PC-9 (cell line): ENCODE measurements at regions not wholly inside any gene's neighbourhood (a gene's known extent, or its start where the extent isn't known, plus 50 kb on each side); places are given as distances from the start of the nearest gene placed in this dataset.

Experiments used
- BruUV-seq: library from RNA; stranded (reverse); fragments of 400-500 nt; replicated peaks from 2 replicates; lab custom pipeline; 2021; lab: Mats Ljungman, UMichigan
- CTCF ChIA-PET: fragments of 300-600 bp; sonication (Branson Sonifier 250); formaldehyde crosslinking; loops from one replicate; lab custom pipeline; 2022; ENCODE audit warnings: antibody characterized with exemption; lab: Charles Lee
- POLR2A ChIA-PET: fragments of 300-600 bp; sonication (Branson Sonifier 250); formaldehyde crosslinking; loops from one replicate; lab custom pipeline; 2022; ENCODE audit warnings: antibody characterized with exemption; ENCODE audit not compliant: unreplicated experiment; lab: Charles Lee
- DNase-seq, 2 experiments: peaks; one replicate each; pipeline versions ENCODE4 v3.0.0 to v3.0.0-alpha.2; 2015 to 2022; ENCODE audit warnings: mixed read lengths in 1 of 2
- H2AFZ ChIP-seq: fragments of 200-600 bp; sonication (generic); 2 replicates; pipeline ENCODE4 v1.8.1; 2017; ENCODE audit warnings: antibody characterized with exemption
- H3F3A ChIP-seq: fragments of 200-600 bp; sonication (generic); 2 replicates; pipeline ENCODE4 v1.8.1; 2017; ENCODE audit warnings: antibody characterized with exemption, mild to moderate bottlenecking, low read depth; ENCODE audit not compliant: insufficient read depth
- H3K27ac ChIP-seq: fragments of 200-600 bp; sonication (generic); 2 replicates; pipeline ENCODE4 v1.6.1; 2016; ENCODE audit warnings: mixed run types
- H3K27me3 ChIP-seq: fragments of 200-600 bp; sonication (generic); 2 replicates; pipeline ENCODE4 v1.6.1; 2016; ENCODE audit warnings: low read depth, mixed run types; ENCODE audit not compliant: insufficient read depth
- H3K36me3 ChIP-seq: fragments of 200-600 bp; sonication (generic); 2 replicates; pipeline ENCODE4 v1.6.1; 2016; ENCODE audit warnings: low read depth, mixed run types
- H3K4me1 ChIP-seq: fragments of 200-600 bp; sonication (generic); replicated peaks from 2 replicates; pipeline ENCODE4 v1.6.1; 2016; ENCODE audit warnings: mixed run types; ENCODE audit not compliant: insufficient read depth
- H3K4me2 ChIP-seq: fragments of 200-600 bp; sonication (generic); 2 replicates; pipeline ENCODE4 v1.6.1; 2017; ENCODE audit warnings: mixed run types
- H3K4me3 ChIP-seq: fragments of 200-600 bp; sonication (generic); 2 replicates; pipeline ENCODE4 v1.6.1; 2016; ENCODE audit warnings: mixed run types
- H3K79me2 ChIP-seq: fragments of 200-600 bp; sonication (generic); 2 replicates; pipeline ENCODE4 v1.6.1; 2017; ENCODE audit warnings: low read depth, mixed run types
- H3K9me2 ChIP-seq: fragments of 200-600 bp; sonication (generic); 2 replicates; pipeline ENCODE4 v1.8.1; 2017; ENCODE audit warnings: mild to moderate bottlenecking; ENCODE audit not compliant: insufficient read depth
- H3K9me3 ChIP-seq: fragments of 200-600 bp; sonication (generic); 2 replicates; pipeline ENCODE4 v1.8.1; 2016; ENCODE audit warnings: low read depth; ENCODE audit not compliant: insufficient read depth
- H4K20me1 ChIP-seq: fragments of 200-600 bp; sonication (generic); 2 replicates; pipeline ENCODE4 v1.8.1; 2017; ENCODE audit not compliant: insufficient read depth
- EZH2 ChIP-seq: fragments of 200-600 bp; sonication (generic); IDR thresholded peaks from 2 replicates; pipeline ENCODE4 v1.8.0; 2017; ENCODE audit warnings: antibody characterized with exemption, low read depth
- intact Hi-C: fragments of 100-400 bp; cut with micrococcal nuclease; formaldehyde crosslinking; loops from one replicate; pipeline ENCODE4 v1.10.0; 2022; ENCODE audit not compliant: unreplicated experiment
- TF ChIP-seq, protein P1 (sequence below): fragments of 200-600 bp; sonication (generic); conservative IDR thresholded peaks from 2 replicates; pipeline ENCODE4 v1.6.1; 2017; ENCODE audit warnings: mixed run types, antibody characterized with exemption, mild to moderate bottlenecking, moderate library complexity

- CTCF ChIA-PET = no interaction called here
- no peak overlapping the region for H3K4me2 ChIP-seq
- H3K27ac ChIP-seq = no peak overlapping the region
- POLR2A ChIA-PET = no interaction called here
- H4K20me1 ChIP-seq = peaks cover 5% of the 10 kb centered on the region; the same call in 1 of the 2 replicates
- H3F3A ChIP-seq = no peaks in the 10 kb centered on the region
- no peaks in the 10 kb centered on the region for H3K36me3 ChIP-seq
- no peaks in the 10 kb centered on the region for H3K4me1 ChIP-seq
- H3K27me3 ChIP-seq = peaks cover 76% of the 10 kb centered on the region
- H3K9me3 ChIP-seq = no peaks in the 10 kb centered on the region
- no peak overlapping the region for H3K4me3 ChIP-seq
- TF ChIP-seq, protein P1, sequence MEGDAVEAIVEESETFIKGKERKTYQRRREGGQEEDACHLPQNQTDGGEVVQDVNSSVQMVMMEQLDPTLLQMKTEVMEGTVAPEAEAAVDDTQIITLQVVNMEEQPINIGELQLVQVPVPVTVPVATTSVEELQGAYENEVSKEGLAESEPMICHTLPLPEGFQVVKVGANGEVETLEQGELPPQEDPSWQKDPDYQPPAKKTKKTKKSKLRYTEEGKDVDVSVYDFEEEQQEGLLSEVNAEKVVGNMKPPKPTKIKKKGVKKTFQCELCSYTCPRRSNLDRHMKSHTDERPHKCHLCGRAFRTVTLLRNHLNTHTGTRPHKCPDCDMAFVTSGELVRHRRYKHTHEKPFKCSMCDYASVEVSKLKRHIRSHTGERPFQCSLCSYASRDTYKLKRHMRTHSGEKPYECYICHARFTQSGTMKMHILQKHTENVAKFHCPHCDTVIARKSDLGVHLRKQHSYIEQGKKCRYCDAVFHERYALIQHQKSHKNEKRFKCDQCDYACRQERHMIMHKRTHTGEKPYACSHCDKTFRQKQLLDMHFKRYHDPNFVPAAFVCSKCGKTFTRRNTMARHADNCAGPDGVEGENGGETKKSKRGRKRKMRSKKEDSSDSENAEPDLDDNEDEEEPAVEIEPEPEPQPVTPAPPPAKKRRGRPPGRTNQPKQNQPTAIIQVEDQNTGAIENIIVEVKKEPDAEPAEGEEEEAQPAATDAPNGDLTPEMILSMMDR = no peak
- TF ChIP-seq EZH2 = no peak
- intact Hi-C loops = no loop called here
- no TSS peak for BruUV-seq
- no peak overlapping the region for H2AFZ ChIP-seq
- DNase-seq = no peak
- H3K79me2 ChIP-seq = no peaks in the 10 kb centered on the region
- no peaks in the 10 kb centered on the region for H3K9me2 ChIP-seq
Measured at GRCh38 chr3:14600856-14601610, 50.5 kb upstream of the CCDC174 start.

- Histone ChIP-seq H2AFZ (no peak overlapping the region), H3K4me2 (no peak overlapping the region), H3K4me1 (no peaks in the 10 kb centered on the region), H3K9me2 (no peaks in the 10 kb centered on the region), H3K27me3 (peaks cover 70% of the 10 kb centered on the region), H3K27ac (no peak overlapping the region), H3K9me3 (no peaks in the 10 kb centered on the region), H4K20me1 (peaks cover 5% of the 10 kb centered on the region; the same call in 1 of the 2 replicates), H3K4me3 (no peak overlapping the region), H3K36me3 (no peaks in the 10 kb centered on the region), H3F3A (no peaks in the 10 kb centered on the region), H3K79me2 (no peaks in the 10 kb centered on the region)
- DNase-seq = no peak
- CTCF ChIA-PET = no interaction called here
- intact Hi-C loops = no loop called here
- BruUV-seq = no TSS peak
- POLR2A ChIA-PET = no interaction called here
- TF ChIP-seq EZH2 = no peak
- TF ChIP-seq, protein P1 = no peak
Measured at GRCh38 chr3:14601692-14602005, 49.9 kb upstream of the CCDC174 start.
